Esophagus muscularis mucosa (tissue), 4 donors: ENCODE measurements at regions not wholly inside any gene's neighbourhood (a gene's known extent, or its start where the extent isn't known, plus 50 kb on each side); places are given as distances from the start of the nearest gene placed in this dataset.
A peak's percentile ranks its signal among the peaks of the same experiment; 100 is the strongest.

Source experiments
- DNase-seq: peaks from one replicate; pipeline ENCODE4 v3.0.0-alpha.2; 2017; ENCODE audit errors: extremely low spot score
- H3K27ac ChIP-seq, 4 donors: fragments of 200-600 bp; sonication (generic); replicated peaks in 1 of 4; 1 replicate in 3 of 4; 2 replicates in 1 of 4; pipeline ENCODE4 v1.5.1; 2016 to 2019; ENCODE audit warnings: mild to moderate bottlenecking in 1 of 4
- H3K27me3 ChIP-seq, 4 donors: fragments of 200-600 bp; sonication (generic); one replicate each; pipeline versions ENCODE4 v1.5.1 to v1.6.0; 2016 to 2019
- H3K36me3 ChIP-seq, 4 donors: fragments of 200-600 bp; sonication (generic); one replicate each; pipeline ENCODE4 v1.5.1; 2016 to 2019
- H3K4me1 ChIP-seq, 4 donors: fragments of 200-600 bp; sonication (generic); one replicate each; pipeline ENCODE4 v1.5.1; 2016 to 2019
- H3K4me3 ChIP-seq, 4 donors: fragments of 200-600 bp; sonication (generic); 1 replicate in 2 of 4; 2 replicates in 2 of 4; pipeline ENCODE4 v1.5.1; 2016 to 2019; ENCODE audit warnings: mild to moderate bottlenecking in 4 of 4, moderate library complexity in 1 of 4
- H3K9me3 ChIP-seq, 4 donors: fragments of 200-600 bp; sonication (generic); 1 replicate in 3 of 4; 2 replicates in 1 of 4; pipeline ENCODE4 v1.5.1; 2016 to 2019
- CTCF ChIP-seq, 3 experiments: fragments of 200-600 bp in 2 of 3; fragments of 450-650 bp in 1 of 3; sonication (generic) in 2 of 3; IDR thresholded peaks; one replicate each; pipeline ENCODE4 v1.5.1; 2017 to 2019; ENCODE audit warnings: antibody characterized with exemption in 3 of 3, mild to moderate bottlenecking in 2 of 3, moderate library complexity in 1 of 3
- EP300 ChIP-seq: sonication (generic); formaldehyde crosslinking; IDR thresholded peaks from one replicate; pipeline ENCODE4 v1.6.1; 2017; ENCODE audit warnings: antibody characterized with exemption
- POLR2A ChIP-seq: fragments of 450-650 bp; IDR thresholded peaks from one replicate; pipeline ENCODE4 v1.6.1; 2017; ENCODE audit warnings: antibody characterized with exemption, moderate library complexity, mild to moderate bottlenecking, low read depth
- POLR2AphosphoS5 ChIP-seq, 2 donors: sonication (generic); formaldehyde crosslinking; IDR thresholded peaks; one replicate each; pipeline ENCODE4 v1.6.1; 2017; ENCODE audit warnings: antibody characterized with exemption in 2 of 2
- WGBS: methylation state at CpG from one replicate; pipeline ENCODE4 v1.1.5; 2018; 5-methylcytosine and 5-hydroxymethylcytosine counted together
- intact Hi-C: fragments of 100-400 bp; cut with DNase I; formaldehyde crosslinking; loops from one replicate; pipeline ENCODE4 v1.15.1; 2023

- H3K4me3 ChIP-seq: no peak overlapping the region
- no peaks in the 10 kb centered on the region for H3K9me3 ChIP-seq
- H3K36me3 ChIP-seq: no peaks in the 10 kb centered on the region
- no peak overlapping the region for H3K27ac ChIP-seq
- TF ChIP-seq EP300 (no peak), POLR2AphosphoS5 (IDR thresholded peaks at IDR 0.05) (no peak), POLR2A (no peak), CTCF (IDR thresholded peaks at IDR 0.05) (no peak)
- WGBS: 85% methylated on average over 9 of the region's 10 CpGs
- H3K4me1 ChIP-seq: peaks cover 0 to 5% (median 0%) of the 10 kb centered on the region in 4 donors
- DNase-seq: peak; percentile 88
- H3K27me3 ChIP-seq: no peaks in the 10 kb centered on the region
- intact Hi-C loops: no loop called here
These were observed 164.6 kb upstream of the KCNJ6 start for GRCh38 chr21:38080888-38081287.

GRCh38 chr21:38081708-38082107, 165.5 kb upstream of the KCNJ6 start:
- Histone ChIP-seq H3K27ac (no peak overlapping the region), H3K4me3 (no peak overlapping the region), H3K9me3 (no peaks in the 10 kb centered on the region), H3K4me1 (peaks cover 0 to 5% (median 0%) of the 10 kb centered on the region in 4 donors), H3K27me3 (no peaks in the 10 kb centered on the region), H3K36me3 (no peaks in the 10 kb centered on the region)
- TF ChIP-seq POLR2AphosphoS5 (IDR thresholded peaks at IDR 0.05) (no peak), POLR2A (no peak), CTCF (IDR thresholded peaks at IDR 0.05) (no peak), EP300 (no peak)
- 92% methylated on average over 9 of the region's 9 CpGs for WGBS
- intact Hi-C loops: no loop called here
- peak; percentile 87 for DNase-seq

- intact Hi-C loops: no loop called here
- Histone ChIP-seq H3K36me3 (no peaks in the 10 kb centered on the region), H3K9me3 (no peaks in the 10 kb centered on the region), H3K4me3 (no peak overlapping the region), H3K4me1 (peaks cover 0 to 5% (median 0%) of the 10 kb centered on the region in 4 donors), H3K27ac (no peak overlapping the region), H3K27me3 (no peaks in the 10 kb centered on the region)
- peak; percentile 74 for DNase-seq
- 81% methylated on average over 4 of the region's 4 CpGs for WGBS
- no peak for TF ChIP-seq CTCF (IDR thresholded peaks at IDR 0.05)
- no peak for TF ChIP-seq POLR2A
- TF ChIP-seq POLR2AphosphoS5 (IDR thresholded peaks at IDR 0.05): no peak
- no peak for TF ChIP-seq EP300
These were observed 166.8 kb upstream of the KCNJ6 start for GRCh38 chr21:38082936-38083485.

GRCh38 chr21:38083535-38083934, 167.3 kb upstream of the KCNJ6 start:
- Histone ChIP-seq H3K27ac (no peak overlapping the region), H3K4me1 (peaks cover 0 to 5% (median 0%) of the 10 kb centered on the region in 4 donors), H3K9me3 (no peaks in the 10 kb centered on the region), H3K36me3 (no peaks in the 10 kb centered on the region), H3K27me3 (no peaks in the 10 kb centered on the region), H3K4me3 (no peak overlapping the region)
- no peak for TF ChIP-seq EP300
- no peak for TF ChIP-seq CTCF (IDR thresholded peaks at IDR 0.05)
- intact Hi-C loops: no loop called here
- DNase-seq: no peak

- TF ChIP-seq POLR2AphosphoS5 (IDR thresholded peaks at IDR 0.05) (no peak), POLR2A (no peak), EP300 (no peak), CTCF (IDR thresholded peaks at IDR 0.05) (no peak)
- peaks cover 0 to 1% (median 0%) of the 10 kb centered on the region in 4 donors for H3K27me3 ChIP-seq
- no peaks in the 10 kb centered on the region for H3K9me3 ChIP-seq
- no peak overlapping the region for H3K27ac ChIP-seq
- DNase-seq: no peak
- H3K4me3 ChIP-seq: no peak overlapping the region
- peaks cover 0 to 2% (median 0%) of the 10 kb centered on the region in 4 donors for H3K4me1 ChIP-seq
- 95% methylated on average over 1 of the region's 1 CpG for WGBS
- no peaks in the 10 kb centered on the region for H3K36me3 ChIP-seq
- intact Hi-C loops: no loop called here
These were observed 170.2 kb upstream of the KCNJ15 start for GRCh38 chr21:38086580-38086979.
